GM19240 (cell line): ENCODE measurements at regions not wholly inside any gene's neighbourhood (a gene's known extent, or its start where the extent isn't known, plus 50 kb on each side); places are given as distances from the start of the nearest gene placed in this dataset.
"Not testable (repeated sequence)": the region's sequence is repeated elsewhere in the genome, so short reads cannot be mapped to it uniquely, and the experiment has no call there.

Experiments
- DNase-seq: peaks from one replicate; pipeline ENCODE4 v3.0.0; 2011; ENCODE audit warnings: low spot score; ENCODE audit not compliant: insufficient read length

GRCh38 chr20:16801919-16802651, 53.9 kb downstream of the OTOR start:
- DNase-seq: no peak

- no peak for DNase-seq
Measured at GRCh38 chr20:16802652-16802935, 54.4 kb downstream of the OTOR start.

DNA sequence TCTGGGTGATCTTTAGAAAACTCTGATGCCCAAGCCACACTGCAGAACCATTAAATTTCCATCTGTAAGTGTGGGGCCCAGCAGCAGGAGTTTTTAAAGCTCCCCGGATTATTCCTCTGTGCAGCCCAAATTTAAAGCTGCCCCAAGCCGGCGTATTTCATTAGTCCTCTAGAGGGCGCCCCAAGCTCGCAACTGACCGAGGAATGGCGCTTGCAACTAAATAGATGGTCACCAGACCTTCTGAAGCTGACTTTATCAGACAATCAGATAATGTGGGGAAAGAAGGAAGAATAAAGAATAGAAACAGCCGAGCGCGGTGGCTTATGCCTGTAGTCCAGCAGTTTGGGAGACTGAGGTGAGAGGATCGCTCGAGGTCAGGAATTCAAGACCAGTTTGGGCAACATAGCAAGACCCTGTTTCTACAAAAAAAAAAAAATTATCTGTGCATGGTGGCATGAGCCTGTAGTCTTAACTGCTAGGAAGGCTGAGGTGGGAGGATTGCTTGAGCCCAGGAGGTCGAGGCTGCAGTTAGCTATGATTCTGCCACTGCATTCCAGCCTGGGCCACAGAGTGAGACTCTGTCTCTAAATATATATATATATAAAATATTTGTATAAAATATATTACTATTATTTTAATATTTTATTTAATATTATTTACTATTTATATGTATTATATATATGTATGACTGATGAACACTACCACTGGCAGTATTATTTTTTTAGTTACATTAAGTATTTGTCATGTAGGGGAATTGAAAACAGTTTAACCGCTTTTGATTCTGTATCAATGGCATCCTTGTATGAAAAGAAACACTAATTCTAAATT, 56.0 kb downstream of the OTOR start:
- DNase-seq: peak; percentile 20

- no peak for DNase-seq
Measured at GRCh38 chr20:16804793-16805187, 56.6 kb downstream of the OTOR start.

DNA sequence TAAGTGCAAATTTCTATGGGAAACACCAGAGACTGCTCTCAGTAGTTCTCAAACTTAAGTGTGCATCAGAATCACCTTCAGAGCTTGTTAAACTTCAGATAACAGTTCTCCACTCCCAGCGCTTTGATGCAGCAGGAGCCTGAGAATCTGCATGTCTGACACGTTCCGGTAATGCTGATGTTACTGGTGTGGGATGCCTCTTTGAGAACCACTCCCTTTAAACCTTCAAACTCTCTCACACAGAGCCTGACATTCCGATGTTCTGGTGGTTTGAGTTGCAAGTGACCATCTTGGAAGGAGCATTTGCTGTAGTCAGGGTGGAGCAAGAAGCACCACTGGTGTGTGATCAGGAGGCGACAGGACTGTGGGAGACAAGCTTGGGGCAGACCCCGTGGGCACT, 57.9 kb downstream of the OTOR start:
- DNase-seq: no peak

DNA sequence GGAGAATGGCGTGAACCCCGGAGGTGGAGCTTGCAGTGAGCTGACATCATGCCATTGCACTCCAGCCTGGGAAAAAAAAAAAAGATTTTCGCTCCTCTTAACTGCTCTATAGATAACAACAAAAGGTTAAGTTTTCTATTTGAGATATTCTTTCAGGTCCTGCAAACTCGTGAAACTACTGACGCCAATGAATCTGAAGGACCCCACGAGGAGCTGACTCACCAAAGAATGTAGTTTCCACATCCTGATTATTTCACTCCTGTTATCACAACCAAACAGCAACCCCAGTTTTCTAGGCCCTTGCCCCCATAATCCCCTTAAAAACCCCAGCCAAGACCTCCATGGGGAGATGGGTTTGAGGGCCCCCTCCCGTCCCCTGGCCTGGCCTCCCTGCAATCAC, 58.7 kb downstream of the OTOR start:
- DNase-seq: no peak

DNA sequence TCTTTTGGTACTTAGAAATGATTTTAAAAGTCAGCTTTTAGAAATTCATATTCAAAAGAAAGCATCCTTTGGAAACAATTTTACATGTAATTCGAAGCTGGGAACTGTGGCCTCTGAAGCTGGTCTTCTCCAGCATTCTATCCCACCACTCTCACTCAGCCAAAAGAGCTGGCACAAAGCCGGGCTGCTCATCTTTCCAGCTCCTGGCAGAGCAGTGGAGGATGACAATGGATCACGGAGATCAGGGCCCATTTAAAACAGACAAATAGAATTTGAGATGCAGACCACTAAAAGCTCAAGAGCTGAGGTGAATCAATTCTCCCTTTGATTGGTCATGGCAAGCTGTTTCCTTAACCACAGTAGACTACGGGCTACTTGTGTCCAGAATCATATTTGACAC, 60.6 kb downstream of the OTOR start:
- no peak for DNase-seq

DNA sequence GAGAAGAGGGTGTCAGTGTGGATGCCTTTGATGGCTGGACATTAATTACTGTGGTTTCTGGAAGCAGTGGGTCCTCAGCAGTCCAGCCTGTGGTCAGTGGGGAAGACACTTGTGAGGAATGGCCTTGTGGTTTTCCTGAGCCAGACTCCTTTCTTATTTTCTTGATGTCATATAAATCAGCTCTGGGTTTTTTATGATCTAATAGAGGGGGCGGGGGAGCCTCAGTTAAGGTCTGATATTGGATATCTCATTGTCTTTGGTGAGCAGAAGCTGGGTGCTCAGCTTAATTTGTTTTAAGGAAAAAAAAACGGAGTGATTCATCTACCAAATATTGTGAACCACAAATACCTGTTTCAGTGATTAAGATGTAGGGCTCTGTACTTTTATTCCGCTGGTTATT, 62.1 kb downstream of the OTOR start:
- no peak for DNase-seq

- DNase-seq: no peak
Measured at GRCh38 chr20:16816192-16816591, 68.0 kb downstream of the OTOR start.

DNA sequence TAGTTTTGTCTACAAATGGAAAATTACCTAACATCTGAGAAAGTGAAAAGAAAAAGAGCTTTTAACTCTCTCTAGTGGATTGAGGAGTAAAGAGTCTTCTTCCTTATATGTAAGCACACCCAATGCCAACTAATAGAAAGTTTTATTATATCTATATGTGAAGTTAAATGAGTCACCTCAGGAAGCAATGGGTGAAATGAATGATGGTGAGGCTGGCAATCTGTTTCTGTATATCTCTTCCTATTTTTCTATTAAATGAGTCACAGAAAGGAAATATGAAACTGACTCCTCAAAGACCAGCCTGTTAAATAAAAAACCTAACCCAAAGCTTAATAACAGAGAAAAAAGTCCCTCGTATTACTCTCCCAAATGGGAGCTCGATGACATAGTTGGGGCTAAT, 71.3 kb downstream of the OTOR start:
- no peak for DNase-seq

DNA sequence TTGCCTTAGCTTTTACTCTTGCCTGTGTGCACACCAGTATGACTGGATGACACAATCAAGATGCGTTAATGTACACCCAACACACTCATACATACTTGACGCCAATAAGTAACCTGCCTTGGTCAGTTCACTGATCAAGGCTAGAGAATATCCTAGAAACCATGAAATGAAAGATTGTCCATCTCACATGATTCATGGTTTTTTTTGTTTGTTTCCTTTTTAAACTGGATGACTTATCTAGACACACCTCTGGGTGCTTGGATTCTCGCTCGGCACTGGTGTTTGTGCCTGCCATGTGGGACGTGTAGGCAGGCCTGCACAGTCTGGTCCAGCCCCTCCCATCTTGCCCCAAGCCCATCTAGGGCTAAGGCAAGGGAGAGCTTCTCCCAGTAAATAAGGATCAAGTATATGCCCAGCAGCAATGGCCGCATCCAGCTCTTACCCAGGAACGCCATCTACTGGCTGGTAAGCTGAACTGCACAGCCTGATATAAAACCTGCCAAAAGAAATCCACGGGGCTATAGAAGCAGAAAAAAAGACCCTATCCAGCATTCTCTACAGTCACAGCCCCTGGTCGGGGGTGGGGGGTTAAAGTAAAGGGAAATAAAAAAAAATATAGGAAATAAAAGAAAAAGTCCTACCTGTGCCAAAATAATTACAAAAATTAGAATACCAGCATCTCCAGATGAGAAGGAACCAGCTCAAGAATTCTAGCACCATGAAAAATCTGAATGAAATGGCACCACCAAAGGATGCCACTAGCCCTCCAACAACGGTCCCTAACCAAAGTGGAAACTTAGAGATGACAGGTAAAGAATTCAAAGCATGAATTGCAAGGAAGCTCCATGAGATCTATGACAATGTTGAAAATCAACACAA, 73.3 kb downstream of the OTOR start:
- DNase-seq: peak; percentile 20

GRCh38 chr20:16824664-16825063, 76.5 kb downstream of the OTOR start:
- no peak for DNase-seq

- no peak for DNase-seq
Measured at GRCh38 chr20:16828666-16829305, 80.6 kb downstream of the OTOR start.

- not testable (repeated sequence) for DNase-seq
Measured at GRCh38 chr20:16835690-16836089, 87.5 kb downstream of the OTOR start.

GRCh38 chr20:16842486-16843120, 94.4 kb downstream of the OTOR start:
- DNase-seq: no peak

DNA sequence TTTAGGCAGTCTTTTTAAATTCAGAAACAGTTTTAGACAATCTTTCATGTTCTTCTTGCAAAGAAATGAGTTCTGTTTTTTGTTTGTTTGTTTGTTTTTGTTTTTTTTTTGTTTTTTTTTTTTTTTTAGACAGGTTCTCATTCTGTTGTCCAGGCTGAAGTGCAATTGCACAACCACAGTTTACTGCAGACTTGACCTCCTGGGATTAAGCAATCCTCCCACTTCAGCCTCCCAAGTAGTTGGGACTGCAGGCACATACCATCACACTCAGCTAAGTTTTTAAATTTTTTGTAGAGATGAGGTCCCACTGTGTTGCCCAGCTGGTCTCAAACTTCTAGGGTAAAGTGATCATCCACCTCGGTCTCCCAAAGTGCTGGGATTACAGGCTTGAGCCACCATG, 96.2 kb downstream of the OTOR start:
- no peak for DNase-seq

DNA sequence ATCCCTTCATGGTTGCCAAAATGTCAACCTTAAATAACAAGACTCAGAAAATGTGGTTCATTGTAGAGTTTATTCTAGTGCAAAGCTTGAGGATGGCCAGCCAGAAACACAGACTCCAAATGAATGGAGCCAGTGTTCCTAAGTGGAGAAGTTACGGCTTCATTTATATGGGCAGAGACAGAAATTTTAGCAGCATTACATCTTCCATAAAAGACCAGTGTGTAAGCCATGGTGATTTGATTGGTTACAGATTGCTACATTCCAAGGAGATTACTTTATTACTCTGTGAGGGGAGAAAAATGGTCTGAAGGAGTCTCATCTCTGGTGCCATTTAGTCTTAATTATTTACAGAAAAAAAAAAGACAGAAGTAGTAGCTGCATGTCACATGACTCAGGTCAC, 97.8 kb downstream of the OTOR start:
- DNase-seq: no peak

- DNase-seq: no peak
Measured at GRCh38 chr20:16848061-16848460, 99.9 kb downstream of the OTOR start.

GRCh38 chr20:16848526-16848925, 100.4 kb downstream of the OTOR start:
- DNase-seq: no peak

DNA sequence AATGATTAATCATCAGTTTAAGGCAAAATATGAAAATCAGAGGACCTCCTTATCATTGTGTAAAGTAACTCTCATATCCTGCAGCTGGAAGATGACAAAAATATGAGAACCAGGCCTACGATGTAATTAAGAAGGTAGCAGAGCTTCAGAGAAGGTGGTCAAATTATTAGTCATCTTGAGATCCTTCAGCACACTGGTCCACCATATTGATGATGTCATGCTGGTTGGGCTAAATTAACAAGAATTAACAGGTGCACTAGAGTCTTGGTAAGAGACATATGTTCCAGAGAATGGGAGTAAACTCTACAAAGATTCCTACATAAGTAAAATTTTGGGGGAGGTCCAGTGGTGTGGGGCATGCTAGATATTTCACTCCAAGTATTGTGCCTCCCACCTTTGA, 112.8 kb downstream of the OTOR start:
- DNase-seq: no peak

DNA sequence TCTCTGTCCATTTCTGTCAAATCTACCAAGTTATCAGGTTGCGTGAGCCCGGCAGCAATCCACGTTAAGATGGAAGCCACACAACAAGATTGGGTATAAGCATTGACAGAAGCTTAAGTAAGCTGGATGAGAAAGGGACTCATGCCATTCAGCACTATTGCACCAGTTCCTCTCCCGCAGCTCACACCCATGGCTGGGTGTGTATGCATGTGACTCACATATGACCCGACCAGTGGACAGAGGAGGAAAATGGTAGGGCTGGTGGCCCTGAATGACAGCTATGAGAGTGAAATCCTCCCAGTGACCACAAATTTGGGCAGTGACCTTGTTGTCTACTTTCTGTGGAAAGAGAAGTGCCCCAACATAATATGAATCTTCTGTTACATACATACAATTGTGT, 113.5 kb downstream of the OTOR start:
- no peak for DNase-seq
